ENCODE measurements at regions not wholly inside any gene's neighbourhood (a gene's known extent, or its start where the extent isn't known, plus 50 kb on each side); places are given as distances from the start of the nearest gene placed in this dataset.

DNA sequence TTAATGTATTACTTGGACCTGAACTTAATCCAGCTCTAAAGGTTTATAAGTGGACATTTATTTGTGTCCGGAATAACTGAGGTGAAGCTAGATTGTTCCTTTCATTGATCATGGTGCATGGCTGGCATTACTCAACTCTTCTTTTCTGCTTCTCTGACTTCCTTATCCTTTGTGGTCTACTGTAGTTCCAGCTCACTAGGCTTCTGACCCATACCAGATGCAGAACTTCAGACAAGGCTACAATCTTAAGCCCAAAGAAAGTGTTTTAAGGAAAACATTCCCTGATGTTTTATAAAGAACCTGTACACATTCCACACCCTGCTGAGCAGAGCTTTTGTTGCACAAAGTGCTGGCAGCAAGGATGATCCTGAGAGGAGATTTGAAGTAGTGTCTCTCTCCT lies 250.8 kb upstream of the TGFBR2 start:
- H3K27me3 ChIP-seq (replicated peaks): no peaks in the 10 kb centered on the region
- no peak overlapping the region for H3K27ac ChIP-seq
- DNase-seq: no peak
- TF ChIP-seq, protein P1, sequence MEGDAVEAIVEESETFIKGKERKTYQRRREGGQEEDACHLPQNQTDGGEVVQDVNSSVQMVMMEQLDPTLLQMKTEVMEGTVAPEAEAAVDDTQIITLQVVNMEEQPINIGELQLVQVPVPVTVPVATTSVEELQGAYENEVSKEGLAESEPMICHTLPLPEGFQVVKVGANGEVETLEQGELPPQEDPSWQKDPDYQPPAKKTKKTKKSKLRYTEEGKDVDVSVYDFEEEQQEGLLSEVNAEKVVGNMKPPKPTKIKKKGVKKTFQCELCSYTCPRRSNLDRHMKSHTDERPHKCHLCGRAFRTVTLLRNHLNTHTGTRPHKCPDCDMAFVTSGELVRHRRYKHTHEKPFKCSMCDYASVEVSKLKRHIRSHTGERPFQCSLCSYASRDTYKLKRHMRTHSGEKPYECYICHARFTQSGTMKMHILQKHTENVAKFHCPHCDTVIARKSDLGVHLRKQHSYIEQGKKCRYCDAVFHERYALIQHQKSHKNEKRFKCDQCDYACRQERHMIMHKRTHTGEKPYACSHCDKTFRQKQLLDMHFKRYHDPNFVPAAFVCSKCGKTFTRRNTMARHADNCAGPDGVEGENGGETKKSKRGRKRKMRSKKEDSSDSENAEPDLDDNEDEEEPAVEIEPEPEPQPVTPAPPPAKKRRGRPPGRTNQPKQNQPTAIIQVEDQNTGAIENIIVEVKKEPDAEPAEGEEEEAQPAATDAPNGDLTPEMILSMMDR (IDR thresholded peaks at IDR 0.05; ENCODE audit: low read depth, low read length, missing control alignments): no peak
- H3K4me3 ChIP-seq (ENCODE audit: low read depth, low read length): no peak overlapping the region
- in situ Hi-C loops (cut with HindIII; ENCODE audit: low pct_ligation_motif_present, low sequenced_read_pairs): no loop called here
- H3K36me3 ChIP-seq (replicated peaks): no peaks in the 10 kb centered on the region

DNA sequence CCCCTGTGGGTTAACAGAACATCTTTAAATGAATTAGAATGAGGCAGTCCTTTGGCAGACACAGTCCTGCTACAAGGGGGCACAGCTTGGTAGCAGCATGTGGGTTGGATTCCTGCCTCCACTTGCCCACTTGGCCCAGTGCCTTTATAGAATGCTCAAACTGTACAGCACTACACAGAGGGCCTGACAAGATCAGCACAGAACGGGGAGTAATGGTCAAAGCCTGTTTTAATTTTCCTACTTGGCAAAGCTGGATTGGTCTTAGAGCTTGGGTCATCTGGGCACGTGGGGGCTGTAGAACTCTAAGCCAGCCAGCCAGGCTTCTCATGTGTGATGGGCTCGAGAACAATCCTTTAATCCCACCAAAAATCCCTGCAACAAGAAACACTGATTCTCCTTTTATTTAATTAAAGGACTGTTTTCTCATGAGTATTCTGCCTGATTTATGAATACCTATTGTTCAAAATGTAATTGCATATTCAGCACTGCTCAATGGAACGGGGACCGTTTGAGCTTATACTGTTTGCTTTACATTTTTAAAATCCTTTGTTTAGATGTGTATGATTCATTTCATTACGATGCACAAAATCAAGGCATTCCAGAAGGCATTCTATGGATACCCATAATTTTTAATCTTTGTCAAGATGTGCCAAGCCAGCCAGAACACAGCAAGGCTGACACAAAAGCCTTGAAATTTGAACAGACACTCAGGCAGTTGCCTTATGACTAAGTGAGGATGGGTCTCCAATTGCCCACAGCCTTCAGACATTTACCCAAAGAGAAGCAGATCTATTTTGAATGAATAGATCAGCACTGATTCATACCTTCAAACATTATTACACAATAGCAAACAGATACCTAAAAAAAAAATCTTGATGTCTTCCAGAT lies 249.3 kb upstream of the TGFBR2 start:
- Histone ChIP-seq H3K27ac (peak overlapping the region; percentile 7), H3K36me3 (replicated peaks) (no peaks in the 10 kb centered on the region), H3K4me3 (ENCODE audit: low read depth, low read length) (no peak overlapping the region), H3K27me3 (replicated peaks) (no peaks in the 10 kb centered on the region)
- in situ Hi-C loops (cut with HindIII; ENCODE audit: low pct_ligation_motif_present, low sequenced_read_pairs): no loop called here
- DNase-seq: no peak
- TF ChIP-seq, protein P1 (IDR thresholded peaks at IDR 0.05; ENCODE audit: low read depth, low read length, missing control alignments): no peak

DNA sequence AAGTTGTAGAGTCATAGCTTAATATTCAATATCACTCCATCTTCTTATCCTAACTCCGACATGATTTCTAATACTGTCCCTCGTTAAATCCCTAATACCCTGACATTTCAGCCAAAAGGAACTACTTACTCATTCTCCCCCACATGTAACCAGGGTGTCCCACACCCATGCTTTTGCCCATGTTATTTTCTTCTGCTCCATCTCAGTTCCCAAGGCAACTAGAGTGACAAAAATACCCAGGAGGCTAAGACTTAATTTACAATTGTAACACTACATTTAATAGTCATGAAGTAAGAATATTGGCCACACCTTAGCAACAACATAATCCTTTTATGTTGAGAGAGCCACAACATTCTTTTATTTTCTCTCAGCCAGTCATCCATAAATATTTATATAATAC lies 248.5 kb upstream of the TGFBR2 start:
- no peak for DNase-seq
- H3K4me3 ChIP-seq (ENCODE audit: low read depth, low read length): no peak overlapping the region
- H3K36me3 ChIP-seq (replicated peaks): no peaks in the 10 kb centered on the region

DNA sequence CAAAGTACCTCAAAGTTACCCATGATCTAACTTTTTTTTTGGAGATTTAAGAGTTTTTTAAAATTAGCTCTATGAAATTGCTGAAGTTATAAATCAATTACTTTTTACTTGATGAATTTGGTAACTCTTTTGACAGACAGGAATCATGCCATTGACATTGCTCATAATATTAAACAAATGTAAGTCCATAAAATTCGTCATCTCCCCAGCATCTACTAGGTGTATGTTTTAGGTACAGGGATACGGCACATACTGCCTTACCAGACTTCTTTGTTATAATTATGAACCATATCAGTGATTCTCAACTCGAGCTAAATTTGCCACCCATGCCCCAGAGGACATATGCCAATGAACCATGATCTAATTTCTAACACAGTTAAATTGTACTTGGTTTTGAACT lies 247.5 kb upstream of the TGFBR2 start:
- TF ChIP-seq, protein P1 (IDR thresholded peaks at IDR 0.05; ENCODE audit: low read depth, low read length, missing control alignments): no peak
- Histone ChIP-seq H3K27me3 (replicated peaks) (no peaks in the 10 kb centered on the region), H3K36me3 (replicated peaks) (no peaks in the 10 kb centered on the region), H3K27ac (no peak overlapping the region), H3K4me3 (ENCODE audit: low read depth, low read length) (no peak overlapping the region)
- in situ Hi-C loops (cut with HindIII; ENCODE audit: low pct_ligation_motif_present, low sequenced_read_pairs): no loop called here
- no peak for DNase-seq

More for the DNA sequence above, 248.5 kb upstream of the TGFBR2 start:
- no peak overlapping the region for H3K27ac ChIP-seq
- no peaks in the 10 kb centered on the region for H3K27me3 ChIP-seq (replicated peaks)
- TF ChIP-seq, protein P1 (IDR thresholded peaks at IDR 0.05; ENCODE audit: low read depth, low read length, missing control alignments): no peak
- in situ Hi-C loops (cut with HindIII; ENCODE audit: low pct_ligation_motif_present, low sequenced_read_pairs): no loop called here

DNA sequence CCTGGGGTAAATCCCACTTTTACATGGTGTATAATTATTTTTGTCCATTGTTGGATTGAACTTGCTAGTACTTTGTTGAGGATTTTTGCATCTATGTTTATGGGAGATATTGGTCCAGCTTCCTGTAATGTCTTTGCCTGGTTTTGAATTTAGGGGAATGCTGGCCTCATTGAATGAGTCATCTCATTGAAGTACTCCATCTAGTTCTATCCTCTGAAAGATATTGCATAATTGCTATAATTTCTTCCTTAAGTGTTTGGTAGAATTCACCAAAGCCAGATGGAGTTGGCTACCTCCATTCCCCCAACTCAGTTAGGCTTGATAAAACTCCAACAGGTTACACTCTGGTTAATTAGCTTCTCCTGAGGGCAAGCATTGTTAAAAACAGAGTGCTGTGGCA lies 237.4 kb upstream of the TGFBR2 start:
- in situ Hi-C loops (cut with HindIII; ENCODE audit: low pct_ligation_motif_present, low sequenced_read_pairs): no loop called here
- no peaks in the 10 kb centered on the region for H3K36me3 ChIP-seq (replicated peaks)
- no peak overlapping the region for H3K4me3 ChIP-seq (ENCODE audit: low read depth, low read length)
- TF ChIP-seq, protein P1 (IDR thresholded peaks at IDR 0.05; ENCODE audit: low read depth, low read length, missing control alignments): no peak
- H3K27me3 ChIP-seq (replicated peaks): no peaks in the 10 kb centered on the region
- no peak overlapping the region for H3K27ac ChIP-seq
- no peak for DNase-seq
